H7 (cell line): ENCODE measurements at regions not wholly inside any gene's neighbourhood (a gene's known extent, or its start where the extent isn't known, plus 50 kb on each side); places are given as distances from the start of the nearest gene placed in this dataset.
"Not testable (repeated sequence)": the region's sequence is repeated elsewhere in the genome, so short reads cannot be mapped to it uniquely, and the experiment has no call there.

Experiments used
- DNase-seq: peaks from one replicate; pipeline ENCODE4 v3.0.0; 2012
- H3K27me3 ChIP-seq: 2 replicates; pipeline ENCODE4 v1.6.0; 2011; ENCODE audit warnings: mild to moderate bottlenecking, low read length; ENCODE audit not compliant: control insufficient read depth, insufficient read depth
- H3K36me3 ChIP-seq: replicated peaks from 2 replicates; pipeline ENCODE4 v1.5.1; 2011; ENCODE audit warnings: low read length; ENCODE audit not compliant: control insufficient read depth, insufficient read depth
- H3K4me3 ChIP-seq: 2 replicates; pipeline ENCODE4 v1.5.1; 2011; ENCODE audit warnings: low read depth, mild to moderate bottlenecking, control low read depth, low read length, moderate library complexity; ENCODE audit not compliant: insufficient read depth

GRCh38 chr17:82998637-82999036 lies 80.8 kb upstream of the METRNL start:
- Histone ChIP-seq H3K36me3 (no peaks in the 10 kb centered on the region), H3K4me3 (no peak overlapping the region), H3K27me3 (no peaks in the 10 kb centered on the region)
- DNase-seq: no peak

DNA sequence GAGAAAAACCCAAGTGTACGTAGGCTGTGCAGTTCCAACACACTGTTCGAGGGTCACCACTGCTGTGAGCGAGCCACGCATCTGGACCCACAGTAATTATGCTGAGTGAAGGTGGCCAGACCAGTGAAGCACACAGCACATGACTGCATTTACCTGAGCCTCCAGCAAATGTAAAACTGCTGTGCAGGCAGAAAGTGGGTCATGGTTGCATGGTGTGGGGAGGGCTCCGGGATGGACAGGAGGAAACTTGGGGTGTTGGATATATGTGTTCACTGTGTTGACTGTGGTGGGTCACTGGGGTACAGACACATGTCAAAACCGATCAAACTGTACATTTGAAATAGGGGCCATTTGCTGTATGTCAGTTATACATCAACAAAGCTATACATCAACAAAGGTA lies 78.7 kb upstream of the METRNL start:
- Histone ChIP-seq H3K4me3 (no peak overlapping the region), H3K27me3 (no peaks in the 10 kb centered on the region), H3K36me3 (no peaks in the 10 kb centered on the region)
- no peak for DNase-seq

- peak; percentile 52 for DNase-seq
- Histone ChIP-seq H3K27me3 (no peaks in the 10 kb centered on the region), H3K36me3 (no peaks in the 10 kb centered on the region), H3K4me3 (no peak overlapping the region)
Observed at GRCh38 chr17:83002118-83002805, 77.1 kb upstream of the METRNL start.

DNA sequence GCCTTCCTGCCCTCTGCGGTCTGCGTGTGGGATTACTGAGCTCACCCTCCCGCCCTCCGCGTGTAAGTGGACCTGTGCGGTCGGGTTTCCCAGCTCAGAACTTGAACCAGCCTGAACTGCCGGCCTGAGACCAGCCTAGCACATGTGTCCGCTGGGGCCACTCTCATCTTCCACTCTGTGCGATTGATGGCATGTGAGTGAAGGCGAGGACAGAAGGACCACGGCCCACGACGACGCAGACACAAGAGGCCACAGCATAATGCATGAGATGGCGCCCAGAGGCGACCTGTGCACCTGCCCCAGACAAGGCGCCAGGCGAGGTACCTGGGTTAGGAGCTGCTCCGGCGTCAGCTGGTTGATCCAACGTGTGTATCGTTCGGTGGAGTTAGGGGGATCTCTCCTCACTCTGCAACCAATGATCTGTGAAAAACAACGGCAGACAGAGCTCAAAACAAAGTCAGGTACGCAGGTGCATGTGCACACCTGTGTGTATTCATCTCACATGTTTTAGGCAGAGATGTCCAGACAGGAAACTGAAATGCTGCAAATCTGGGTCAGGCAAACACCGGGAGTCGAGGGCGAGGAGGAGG lies 74.5 kb upstream of the METRNL start:
- peak; percentile 28 for DNase-seq
- Histone ChIP-seq H3K27me3 (no peaks in the 10 kb centered on the region), H3K4me3 (no peak overlapping the region), H3K36me3 (no peaks in the 10 kb centered on the region)

DNA sequence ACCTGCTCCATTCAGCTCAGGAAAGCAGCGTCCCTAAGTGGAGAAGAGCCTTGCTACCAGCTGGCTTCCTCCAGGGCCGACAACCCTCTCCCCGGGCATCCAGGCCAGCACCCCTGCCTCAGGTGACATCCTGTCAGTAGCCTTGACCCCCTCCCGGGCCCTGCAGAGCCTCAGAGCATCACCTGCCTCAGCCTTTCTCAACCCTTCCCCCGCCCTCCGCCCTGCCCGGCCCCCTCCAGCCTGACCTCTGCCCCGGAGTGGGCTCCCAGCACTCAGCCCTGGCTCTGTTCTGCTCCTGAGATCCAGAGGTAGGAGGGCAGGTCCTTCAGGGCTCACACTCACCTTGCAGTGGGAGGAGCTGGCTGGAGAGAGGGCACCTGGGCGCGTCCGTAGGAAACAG lies 73.8 kb upstream of the METRNL start:
- Histone ChIP-seq H3K4me3 (no peak overlapping the region), H3K36me3 (no peaks in the 10 kb centered on the region), H3K27me3 (no peaks in the 10 kb centered on the region)
- DNase-seq: peak; percentile 57

DNA sequence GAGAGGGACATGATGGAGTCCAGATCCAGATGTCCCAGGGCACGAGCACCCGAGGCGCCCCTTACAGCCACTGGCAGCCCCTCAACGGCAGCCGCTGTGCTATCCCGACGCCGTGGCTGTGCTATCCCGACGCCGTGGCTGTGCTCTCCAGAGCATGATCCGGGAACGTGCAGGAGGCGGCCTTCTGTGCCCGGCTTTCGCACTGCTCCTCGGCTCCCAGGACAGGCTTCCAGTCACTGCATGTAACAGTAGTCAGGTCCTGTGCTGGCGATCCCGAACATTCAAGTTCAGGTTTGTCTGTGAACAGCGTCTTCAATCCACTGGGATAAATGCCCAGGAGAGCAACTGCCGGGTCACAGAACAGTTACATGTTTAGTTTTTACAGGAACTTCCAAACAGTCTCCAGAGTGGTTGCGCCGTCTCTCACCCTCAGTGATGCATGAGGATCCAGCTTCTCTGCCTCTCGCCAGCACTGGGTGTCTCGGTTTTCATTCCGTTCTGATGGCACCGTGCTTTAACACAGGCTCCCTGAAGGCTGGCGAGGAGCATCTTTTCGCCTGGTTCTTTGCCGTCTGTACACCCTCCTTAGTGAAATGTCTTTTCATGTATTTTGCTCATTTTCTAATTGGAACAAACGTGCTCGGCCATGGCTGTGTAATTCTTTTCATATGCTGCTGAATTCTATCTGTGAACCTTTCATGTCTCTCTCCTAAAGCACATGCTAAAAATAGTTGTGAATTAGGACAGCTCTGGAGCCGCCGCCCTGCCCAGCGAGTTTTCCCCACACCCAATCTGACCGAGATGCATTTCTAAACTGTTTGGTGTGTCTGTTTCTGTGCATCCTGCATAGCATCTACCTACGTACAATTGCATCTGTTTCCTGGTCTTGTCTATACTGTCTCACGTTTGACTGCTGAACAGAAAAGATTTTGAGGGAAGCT lies 72.6 kb upstream of the METRNL start:
- DNase-seq: peak; percentile 40
- Histone ChIP-seq H3K4me3 (no peak overlapping the region), H3K27me3 (no peaks in the 10 kb centered on the region), H3K36me3 (no peaks in the 10 kb centered on the region)

DNA sequence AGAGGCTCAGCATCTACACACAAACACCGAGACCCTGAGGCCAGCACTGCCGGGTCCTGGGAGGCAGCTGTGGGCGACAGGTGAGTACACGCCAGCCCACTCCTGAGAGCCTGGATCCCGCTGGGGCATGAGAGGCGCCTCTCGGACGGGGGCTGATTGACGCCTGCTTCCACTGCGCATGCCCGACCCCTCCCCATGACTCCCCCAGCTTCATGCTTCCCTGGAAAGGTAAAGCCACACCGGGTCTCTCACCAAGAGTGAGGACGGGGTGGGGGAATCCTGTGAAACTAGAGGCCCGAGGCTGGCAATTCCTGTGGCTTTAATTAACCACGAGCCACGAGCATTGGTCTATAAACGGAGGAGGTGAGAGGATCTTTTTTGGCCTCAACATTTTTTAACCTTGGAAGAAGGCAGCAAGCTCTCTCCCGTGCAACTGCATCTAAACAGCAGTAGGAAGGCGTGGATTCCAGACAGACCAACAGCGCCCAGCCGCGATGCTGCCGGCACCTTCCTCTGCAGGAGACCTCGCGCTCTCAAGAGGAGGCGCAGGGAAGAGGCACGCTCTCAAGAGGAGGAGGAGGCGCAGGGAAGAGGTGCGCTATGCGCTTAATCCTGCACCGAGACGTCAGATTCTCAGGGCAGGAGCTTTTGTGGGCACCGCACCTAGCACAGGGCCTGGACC lies 71.8 kb upstream of the METRNL start:
- DNase-seq: peak; percentile 44
- no peaks in the 10 kb centered on the region for H3K36me3 ChIP-seq
- no peak overlapping the region for H3K4me3 ChIP-seq
- H3K27me3 ChIP-seq: no peaks in the 10 kb centered on the region

DNA sequence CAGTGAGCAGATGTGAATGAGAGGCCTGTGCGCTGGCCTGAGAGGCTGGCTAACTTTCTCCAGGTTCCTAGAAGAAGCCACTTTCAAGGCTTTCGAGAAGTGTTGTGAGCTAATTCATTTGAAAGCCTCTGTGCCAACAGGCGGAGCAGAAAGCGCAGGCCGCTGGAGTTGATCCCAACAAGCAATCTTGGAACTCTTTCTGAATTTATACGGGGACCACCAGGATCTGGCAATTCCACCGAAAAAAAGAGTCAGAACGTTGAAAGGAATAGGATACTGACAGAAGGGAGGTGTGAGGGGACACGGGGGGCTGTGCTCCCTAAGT lies 71.3 kb upstream of the METRNL start:
- no peaks in the 10 kb centered on the region for H3K36me3 ChIP-seq
- DNase-seq: no peak
- no peaks in the 10 kb centered on the region for H3K27me3 ChIP-seq
- H3K4me3 ChIP-seq: no peak overlapping the region

GRCh38 chr17:83008526-83008925 lies 70.9 kb upstream of the METRNL start:
- DNase-seq: peak; percentile 37
- H3K4me3 ChIP-seq: no peak overlapping the region
- H3K27me3 ChIP-seq: no peaks in the 10 kb centered on the region
- H3K36me3 ChIP-seq: no peaks in the 10 kb centered on the region

GRCh38 chr17:83009414-83010205 lies 69.8 kb upstream of the METRNL start:
- Histone ChIP-seq H3K4me3 (no peak overlapping the region), H3K36me3 (no peaks in the 10 kb centered on the region), H3K27me3 (no peaks in the 10 kb centered on the region)
- peak; percentile 71 for DNase-seq

GRCh38 chr17:83010206-83011200 lies 68.9 kb upstream of the METRNL start:
- DNase-seq: peak; percentile 70

GRCh38 chr17:83011676-83012075 lies 67.7 kb upstream of the METRNL start:
- not testable (repeated sequence) for DNase-seq, H3K4me3 ChIP-seq, H3K27me3 ChIP-seq, H3K36me3 ChIP-seq

More at GRCh38 chr17:83010206-83011200, 68.9 kb upstream of the METRNL start:
- Histone ChIP-seq H3K36me3 (no peaks in the 10 kb centered on the region), H3K27me3 (no peaks in the 10 kb centered on the region), H3K4me3 (no peak overlapping the region)

DNA sequence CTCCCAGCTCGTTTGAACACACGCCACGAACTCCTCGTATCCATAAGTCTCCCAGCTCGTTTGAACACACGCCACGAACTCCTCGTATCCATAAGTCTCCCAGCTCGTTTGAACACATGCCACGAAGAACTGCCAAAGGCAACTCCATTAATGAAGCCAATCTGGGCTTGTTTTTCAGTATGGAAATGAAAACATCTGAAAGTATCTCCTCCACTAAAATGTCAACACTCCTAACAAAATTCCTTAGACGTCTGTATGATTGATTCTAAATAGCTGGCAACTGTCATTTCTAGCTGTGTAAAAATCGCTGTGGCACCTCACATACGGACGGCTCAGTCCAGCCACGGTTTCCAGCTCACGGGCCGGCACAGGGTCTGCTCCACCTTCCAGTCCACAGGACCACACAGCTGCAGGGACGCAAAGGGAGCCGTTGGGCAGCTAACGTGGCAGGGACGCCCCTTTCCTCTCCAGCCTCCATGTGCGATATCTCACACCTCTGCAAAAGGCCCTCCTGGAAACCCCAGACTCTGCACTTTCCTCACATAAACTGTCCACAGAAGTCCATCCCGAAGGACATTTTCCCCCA lies 67.1 kb upstream of the METRNL start:
- no peaks in the 10 kb centered on the region for H3K36me3 ChIP-seq
- no peaks in the 10 kb centered on the region for H3K27me3 ChIP-seq
- DNase-seq: no peak
- no peak overlapping the region for H3K4me3 ChIP-seq
